Vagina (tissue), 2 donors: ENCODE measurements at regions not wholly inside any gene's neighbourhood (a gene's known extent, or its start where the extent isn't known, plus 50 kb on each side); places are given as distances from the start of the nearest gene placed in this dataset.

Experiments used
- POLR2A ChIP-seq, 2 donors: fragments of 450-650 bp; IDR thresholded peaks; one replicate each; pipeline ENCODE4 v1.6.1; 2017; ENCODE audit warnings: antibody characterized with exemption in 2 of 2, mild to moderate bottlenecking in 2 of 2, moderate library complexity in 2 of 2
- TF ChIP-seq, protein P1 (sequence below), 3 experiments: fragments of 450-650 bp in 2 of 3; fragments of 200-600 bp in 1 of 3; sonication (generic) in 1 of 3; IDR thresholded peaks; one replicate each; pipeline ENCODE4 v1.5.1; 2017 to 2019; ENCODE audit warnings: antibody characterized with exemption in 3 of 3, mild to moderate bottlenecking in 2 of 3, moderate library complexity in 2 of 3

DNA sequence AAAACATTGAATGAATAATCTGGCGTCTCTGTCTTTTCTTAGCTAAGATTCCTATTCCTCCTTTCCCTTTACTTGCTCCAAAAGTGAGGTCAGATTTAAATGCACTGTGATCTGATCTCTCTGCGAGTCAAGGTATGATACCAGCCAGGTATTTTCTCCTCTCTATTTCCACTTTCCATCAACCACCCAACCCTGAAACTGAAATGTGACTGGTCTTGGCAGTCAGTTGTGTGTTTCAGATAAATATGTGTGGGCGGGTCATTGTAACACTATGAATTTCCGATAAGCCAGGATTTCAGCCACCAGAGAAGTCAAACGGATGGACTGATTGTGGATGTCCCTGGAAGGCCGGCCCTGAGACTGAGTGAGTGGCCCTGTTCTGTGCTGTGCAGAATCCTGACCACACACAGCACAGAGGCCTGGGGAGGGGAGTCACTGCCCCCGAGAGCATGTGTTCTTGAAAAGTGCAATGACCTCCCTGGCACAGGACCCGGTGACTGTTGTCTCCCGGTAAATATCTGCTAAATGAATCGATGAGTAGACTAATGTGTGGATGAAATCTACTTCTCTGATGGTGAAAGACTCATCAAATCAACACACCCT, 612.5 kb upstream of the TMEM132C start:
- TF ChIP-seq POLR2A (IDR thresholded peaks at IDR 0.05) = no peak
- TF ChIP-seq, protein P1, sequence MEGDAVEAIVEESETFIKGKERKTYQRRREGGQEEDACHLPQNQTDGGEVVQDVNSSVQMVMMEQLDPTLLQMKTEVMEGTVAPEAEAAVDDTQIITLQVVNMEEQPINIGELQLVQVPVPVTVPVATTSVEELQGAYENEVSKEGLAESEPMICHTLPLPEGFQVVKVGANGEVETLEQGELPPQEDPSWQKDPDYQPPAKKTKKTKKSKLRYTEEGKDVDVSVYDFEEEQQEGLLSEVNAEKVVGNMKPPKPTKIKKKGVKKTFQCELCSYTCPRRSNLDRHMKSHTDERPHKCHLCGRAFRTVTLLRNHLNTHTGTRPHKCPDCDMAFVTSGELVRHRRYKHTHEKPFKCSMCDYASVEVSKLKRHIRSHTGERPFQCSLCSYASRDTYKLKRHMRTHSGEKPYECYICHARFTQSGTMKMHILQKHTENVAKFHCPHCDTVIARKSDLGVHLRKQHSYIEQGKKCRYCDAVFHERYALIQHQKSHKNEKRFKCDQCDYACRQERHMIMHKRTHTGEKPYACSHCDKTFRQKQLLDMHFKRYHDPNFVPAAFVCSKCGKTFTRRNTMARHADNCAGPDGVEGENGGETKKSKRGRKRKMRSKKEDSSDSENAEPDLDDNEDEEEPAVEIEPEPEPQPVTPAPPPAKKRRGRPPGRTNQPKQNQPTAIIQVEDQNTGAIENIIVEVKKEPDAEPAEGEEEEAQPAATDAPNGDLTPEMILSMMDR (IDR thresholded peaks at IDR 0.05) = no peak
